Vagina (tissue), 2 donors: ENCODE measurements at regions not wholly inside any gene's neighbourhood (a gene's known extent, or its start where the extent isn't known, plus 50 kb on each side); places are given as distances from the start of the nearest gene placed in this dataset.

Experiments
- DNase-seq, 2 donors: peaks; one replicate each; pipeline ENCODE4 v3.0.0-alpha.2; 2017; ENCODE audit errors: extremely low spot score in 2 of 2
- H3K27ac ChIP-seq: fragments of 200-600 bp; sonication (generic); one replicate; pipeline ENCODE4 v1.5.1; 2019
- H3K27me3 ChIP-seq: fragments of 200-600 bp; sonication (generic); one replicate; pipeline ENCODE4 v1.5.1; 2019
- H3K36me3 ChIP-seq, 2 donors: fragments of 200-600 bp; sonication (generic); one replicate each; pipeline ENCODE4 v1.5.1; 2017 to 2019
- H3K4me1 ChIP-seq: fragments of 200-600 bp; sonication (generic); one replicate; pipeline ENCODE4 v1.5.1; 2019
- H3K4me3 ChIP-seq, 2 donors: fragments of 200-600 bp; sonication (generic); 1 replicate in 1 of 2; 2 replicates in 1 of 2; pipeline ENCODE4 v1.5.1; 2016 to 2019
- H3K9me3 ChIP-seq: fragments of 200-600 bp; sonication (generic); one replicate; pipeline ENCODE4 v1.5.1; 2019
- CTCF ChIP-seq, 3 experiments: fragments of 450-650 bp in 2 of 3; fragments of 200-600 bp in 1 of 3; sonication (generic) in 1 of 3; IDR thresholded peaks; one replicate each; pipeline ENCODE4 v1.5.1; 2017 to 2019; ENCODE audit warnings: antibody characterized with exemption in 3 of 3, mild to moderate bottlenecking in 2 of 3, moderate library complexity in 2 of 3
- POLR2A ChIP-seq, 2 donors: fragments of 450-650 bp; IDR thresholded peaks; one replicate each; pipeline ENCODE4 v1.6.1; 2017; ENCODE audit warnings: antibody characterized with exemption in 2 of 2, mild to moderate bottlenecking in 2 of 2, moderate library complexity in 2 of 2
- POLR2AphosphoS5 ChIP-seq, 2 donors: sonication (generic); formaldehyde crosslinking; IDR thresholded peaks; one replicate each; pipeline ENCODE4 v1.9.0; 2017; ENCODE audit warnings: antibody characterized with exemption in 2 of 2, mild to moderate bottlenecking in 2 of 2, low read depth in 1 of 2; ENCODE audit not compliant: insufficient read depth in 1 of 2
- intact Hi-C: fragments of 100-400 bp; cut with DNase I; formaldehyde crosslinking; loops from one replicate; pipeline ENCODE4 v1.15.1; 2023

- no peaks in the 10 kb centered on the region for H3K27me3 ChIP-seq
- no peak for TF ChIP-seq POLR2AphosphoS5 (IDR thresholded peaks at IDR 0.05; ENCODE audit: insufficient read depth in 1 of 2, low read depth in 1 of 2)
- TF ChIP-seq POLR2A (IDR thresholded peaks at IDR 0.05) = no peak
- TF ChIP-seq CTCF (IDR thresholded peaks at IDR 0.05) = no peak
- H3K4me1 ChIP-seq = no peaks in the 10 kb centered on the region
- no peak for DNase-seq
- intact Hi-C loops = no loop called here
- no peaks in the 10 kb centered on the region for H3K36me3 ChIP-seq
- no peak overlapping the region for H3K4me3 ChIP-seq
- no peak overlapping the region for H3K27ac ChIP-seq
- H3K9me3 ChIP-seq = no peaks in the 10 kb centered on the region
These were observed 92.0 kb downstream of the RBFOX3 start for GRCh38 chr17:79518585-79519523.

DNA sequence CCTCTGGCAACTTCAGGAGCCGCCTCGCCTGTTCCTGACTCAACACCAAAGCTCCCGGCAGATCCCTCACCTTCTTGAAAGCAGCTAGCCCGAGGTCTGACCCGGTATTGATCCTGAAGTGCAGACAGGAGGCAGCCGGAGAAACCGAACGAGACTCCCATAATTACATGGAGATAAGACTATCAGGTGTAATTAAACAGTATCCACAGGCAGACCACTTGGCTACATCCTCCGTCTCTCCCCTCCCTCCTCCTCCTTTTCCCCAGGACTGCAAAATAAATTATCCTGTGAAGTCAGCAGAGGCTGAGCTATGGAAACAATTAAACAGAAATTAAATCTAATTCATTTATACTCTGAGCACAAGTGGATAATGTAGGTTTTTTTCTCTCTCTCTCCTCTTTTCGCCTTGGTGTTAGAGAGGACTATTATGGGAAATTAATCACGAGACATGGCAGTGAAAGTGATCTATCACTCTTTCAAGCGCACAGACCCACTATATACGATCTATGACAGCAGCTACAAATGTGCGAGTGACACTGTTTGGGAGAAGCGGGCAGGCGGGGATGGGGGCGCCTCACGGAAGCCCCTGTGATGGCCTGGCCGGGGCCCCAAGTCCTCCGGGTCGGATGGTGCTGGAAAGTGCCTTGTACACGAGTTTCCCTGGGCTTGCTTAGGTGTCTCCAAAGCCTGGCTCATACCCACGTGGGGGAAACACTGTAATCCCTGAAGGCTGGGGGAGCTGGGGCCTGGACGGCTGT, 92.8 kb downstream of the RBFOX3 start:
- no peak for TF ChIP-seq POLR2AphosphoS5 (IDR thresholded peaks at IDR 0.05; ENCODE audit: insufficient read depth in 1 of 2, low read depth in 1 of 2)
- TF ChIP-seq POLR2A (IDR thresholded peaks at IDR 0.05) = no peak
- no peak for DNase-seq
- intact Hi-C loops = no loop called here
- Histone ChIP-seq H3K9me3 (no peaks in the 10 kb centered on the region), H3K27ac (no peak overlapping the region), H3K4me3 (no peak overlapping the region), H3K27me3 (no peaks in the 10 kb centered on the region), H3K4me1 (no peaks in the 10 kb centered on the region), H3K36me3 (no peaks in the 10 kb centered on the region)

DNA sequence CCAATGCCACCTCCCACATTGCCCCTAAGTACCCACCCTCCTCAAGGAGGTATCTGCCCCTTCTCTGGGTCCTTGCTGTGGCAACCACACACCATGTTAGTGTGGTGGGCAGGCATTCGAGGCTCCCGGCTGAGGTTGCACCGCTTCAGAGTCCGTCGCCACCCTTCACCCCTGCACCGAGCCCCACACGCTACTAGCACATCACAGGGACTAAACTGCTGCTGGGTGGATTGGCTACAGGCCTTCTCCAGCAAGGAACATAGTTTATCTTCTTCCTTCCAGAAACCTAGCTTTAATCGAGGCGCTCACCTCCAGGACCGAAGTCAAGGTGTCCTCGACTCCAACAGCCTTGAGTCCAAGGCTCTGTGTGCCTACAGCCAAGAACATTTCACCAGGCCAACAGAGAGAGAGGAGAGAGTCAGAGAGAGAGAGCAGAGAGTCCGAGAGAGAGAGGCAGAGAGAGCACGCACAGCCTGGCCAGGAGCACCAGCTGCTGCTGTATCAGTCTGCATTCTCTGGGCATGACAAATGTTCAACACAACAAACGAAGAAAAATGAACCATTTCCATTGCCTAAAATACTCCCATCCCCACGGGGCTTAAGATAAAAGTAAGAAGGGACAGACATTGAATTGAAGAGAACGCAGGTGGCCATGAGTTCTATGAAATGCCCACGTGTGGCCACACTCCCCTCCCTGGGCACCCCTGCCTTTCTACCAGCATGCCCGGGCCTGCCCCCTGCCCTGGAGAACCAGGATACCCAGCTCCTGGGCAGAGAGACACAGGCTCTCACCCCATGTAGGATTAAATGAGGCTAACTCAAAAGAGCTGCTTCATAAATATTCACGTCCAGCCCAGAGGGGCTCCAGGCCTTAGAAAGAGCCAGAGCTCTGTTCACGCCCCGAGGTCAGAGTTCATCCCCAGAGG, 94.9 kb downstream of the RBFOX3 start:
- intact Hi-C loops = no loop called here
- H3K27me3 ChIP-seq = no peaks in the 10 kb centered on the region

GRCh38 chr17:79515110-79515509, 95.7 kb downstream of the RBFOX3 start:
- intact Hi-C loops = no loop called here
- Histone ChIP-seq H3K4me3 (no peak overlapping the region), H3K4me1 (no peaks in the 10 kb centered on the region), H3K27ac (no peak overlapping the region), H3K9me3 (no peaks in the 10 kb centered on the region), H3K36me3 (no peaks in the 10 kb centered on the region), H3K27me3 (no peaks in the 10 kb centered on the region)
- TF ChIP-seq POLR2A (IDR thresholded peaks at IDR 0.05) (no peak), POLR2AphosphoS5 (IDR thresholded peaks at IDR 0.05; ENCODE audit: insufficient read depth in 1 of 2, low read depth in 1 of 2) (no peak), CTCF (IDR thresholded peaks at IDR 0.05) (no peak)
- no peak for DNase-seq

More for the DNA sequence above, 94.9 kb downstream of the RBFOX3 start:
- H3K27ac ChIP-seq = no peak overlapping the region
- H3K4me3 ChIP-seq = no peak overlapping the region
- no peaks in the 10 kb centered on the region for H3K9me3 ChIP-seq
- DNase-seq = no peak
- no peaks in the 10 kb centered on the region for H3K36me3 ChIP-seq
- no peaks in the 10 kb centered on the region for H3K4me1 ChIP-seq
- no peak for TF ChIP-seq POLR2AphosphoS5 (IDR thresholded peaks at IDR 0.05; ENCODE audit: insufficient read depth in 1 of 2, low read depth in 1 of 2)
- TF ChIP-seq CTCF (IDR thresholded peaks at IDR 0.05) = no peak
- no peak for TF ChIP-seq POLR2A (IDR thresholded peaks at IDR 0.05)
